Breast epithelium (tissue), 4 donors: ENCODE measurements at regions not wholly inside any gene's neighbourhood (a gene's known extent, or its start where the extent isn't known, plus 50 kb on each side); places are given as distances from the start of the nearest gene placed in this dataset.

Experiments used
- DNase-seq, 2 donors: peaks; one replicate each; pipeline ENCODE4 v3.0.0-alpha.2; 2019; ENCODE audit warnings: low spot score in 2 of 2
- H3K27ac ChIP-seq, 2 donors: fragments of 200-600 bp; sonication (generic) in 1 of 2; one replicate each; pipeline ENCODE4 v1.5.1; 2016 to 2019; ENCODE audit warnings: mild to moderate bottlenecking in 1 of 2
- H3K27me3 ChIP-seq, 2 donors: fragments of 200-600 bp; sonication (generic) in 1 of 2; one replicate each; pipeline versions ENCODE4 v1.5.1 to v1.6.0; 2017 to 2019; ENCODE audit warnings: control low read depth in 1 of 2, mild to moderate bottlenecking in 1 of 2
- H3K36me3 ChIP-seq: fragments of 200-600 bp; one replicate; pipeline ENCODE4 v1.5.1; 2019
- H3K4me1 ChIP-seq, 2 donors: fragments of 200-600 bp; sonication (generic); one replicate each; pipeline ENCODE4 v1.5.1; 2016 to 2019; ENCODE audit warnings: control low read depth in 1 of 2
- H3K4me3 ChIP-seq, 3 donors: fragments of 200-600 bp; sonication (generic); 1 replicate in 2 of 3; 2 replicates in 1 of 3; pipeline ENCODE4 v1.5.1; 2016 to 2019; ENCODE audit warnings: mild to moderate bottlenecking in 3 of 3, moderate library complexity in 2 of 3
- H3K9me3 ChIP-seq, 2 donors: fragments of 200-600 bp; sonication (generic) in 1 of 2; one replicate each; pipeline ENCODE4 v1.5.1; 2016 to 2019; ENCODE audit warnings: control low read depth in 1 of 2
- CTCF ChIP-seq, 3 donors: fragments of 450-650 bp; IDR thresholded peaks; one replicate each; pipeline ENCODE4 v1.5.1; 2016 to 2017; ENCODE audit warnings: antibody characterized with exemption in 3 of 3, mild to moderate bottlenecking in 3 of 3, moderate library complexity in 3 of 3
- POLR2A ChIP-seq: fragments of 450-650 bp; IDR thresholded peaks from one replicate; pipeline ENCODE4 v1.6.1; 2016; ENCODE audit warnings: antibody characterized with exemption, mild to moderate bottlenecking, moderate library complexity
- POLR2AphosphoS5 ChIP-seq, 3 donors: sonication (generic); formaldehyde crosslinking; IDR thresholded peaks; one replicate each; pipeline ENCODE4 v1.6.1; 2017; ENCODE audit warnings: antibody characterized with exemption in 3 of 3
- intact Hi-C: fragments of 100-400 bp; cut with DNase I; formaldehyde crosslinking; loops from one replicate; pipeline ENCODE4 v1.15.1; 2023; ENCODE audit warnings: low total_unique reads

DNA sequence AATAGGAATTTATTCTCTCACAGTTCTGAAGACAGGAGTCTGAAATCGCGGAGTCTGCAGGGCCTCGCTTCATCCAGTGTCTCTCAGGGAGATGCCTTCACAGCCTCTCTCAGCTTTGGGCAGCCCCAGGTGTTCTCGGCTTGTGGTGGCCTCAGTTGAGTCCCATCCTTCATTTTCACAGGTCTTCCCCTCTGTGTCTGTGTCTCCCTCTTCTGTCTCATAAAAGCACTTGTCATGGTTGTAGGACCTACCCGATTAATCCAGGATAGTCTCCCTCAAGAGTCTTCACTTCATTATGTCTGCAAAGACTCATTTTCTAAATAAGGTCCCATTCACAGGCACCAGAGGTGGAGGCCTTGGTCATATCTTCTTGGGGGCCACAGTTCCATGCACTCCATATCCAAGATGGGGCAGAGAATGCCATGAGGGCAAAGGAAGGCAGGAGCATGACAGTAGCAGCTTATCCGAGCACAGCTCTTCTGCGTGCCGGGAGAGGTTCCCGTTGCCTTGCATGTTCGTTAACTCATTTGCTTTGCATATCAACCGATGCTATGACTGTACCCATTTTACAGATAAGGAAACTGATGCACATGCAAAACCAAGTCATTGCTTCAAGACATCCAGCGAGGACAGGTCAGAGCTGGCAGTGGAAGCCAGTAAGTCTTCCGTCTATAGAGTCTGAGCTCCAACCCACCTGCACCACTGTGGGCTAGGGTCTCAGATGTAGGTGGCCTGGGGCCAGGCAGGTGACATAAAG, 363.8 kb upstream of the SULF2 start:
- no peak for DNase-seq
- intact Hi-C loops: no loop called here
- TF ChIP-seq POLR2AphosphoS5 (IDR thresholded peaks at IDR 0.05): no peak
- no peak for TF ChIP-seq CTCF (IDR thresholded peaks at IDR 0.05)
- no peak for TF ChIP-seq POLR2A
- Histone ChIP-seq H3K36me3 (no peaks in the 10 kb centered on the region), H3K27me3 (no peaks in the 10 kb centered on the region), H3K9me3 (no peaks in the 10 kb centered on the region), H3K27ac (no peak overlapping the region), H3K4me3 (no peak overlapping the region), H3K4me1 (no peaks in the 10 kb centered on the region)

DNA sequence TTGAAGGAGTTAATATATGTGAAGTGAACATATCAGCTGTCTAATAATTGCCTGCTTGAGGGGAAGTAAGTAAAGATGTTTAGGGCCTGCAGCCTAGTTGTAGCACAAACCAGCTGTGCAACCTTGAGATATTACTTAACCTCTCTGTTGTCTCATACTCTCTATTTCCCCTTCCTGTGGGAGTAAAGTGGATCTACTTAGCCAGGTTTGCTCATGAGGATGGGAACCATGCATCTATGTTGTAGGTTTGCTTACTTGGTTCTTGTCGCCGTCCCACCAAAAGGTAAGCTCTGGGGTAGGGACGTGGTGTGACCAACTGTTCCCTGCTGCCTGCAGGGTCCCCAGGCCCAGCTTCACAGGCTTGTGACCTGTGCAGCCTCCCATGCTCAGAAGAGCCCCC, 362.7 kb upstream of the SULF2 start:
- intact Hi-C loops: no loop called here
- H3K4me3 ChIP-seq: no peak overlapping the region
- H3K27me3 ChIP-seq: peaks cover 0 to 4% of the 10 kb centered on the region in 2 donors
- no peaks in the 10 kb centered on the region for H3K4me1 ChIP-seq
- no peak for DNase-seq
- no peaks in the 10 kb centered on the region for H3K36me3 ChIP-seq
- H3K9me3 ChIP-seq: no peaks in the 10 kb centered on the region
- TF ChIP-seq POLR2A: no peak
- H3K27ac ChIP-seq: no peak overlapping the region

- H3K27ac ChIP-seq: no peak overlapping the region
- peaks cover 0 to 7% of the 10 kb centered on the region in 2 donors for H3K27me3 ChIP-seq
- no peak overlapping the region for H3K4me3 ChIP-seq
- intact Hi-C loops: no loop called here
- no peaks in the 10 kb centered on the region for H3K36me3 ChIP-seq
- H3K9me3 ChIP-seq: no peaks in the 10 kb centered on the region
- TF ChIP-seq POLR2A (no peak), CTCF (IDR thresholded peaks at IDR 0.05) (no peak), POLR2AphosphoS5 (IDR thresholded peaks at IDR 0.05) (no peak)
- no peaks in the 10 kb centered on the region for H3K4me1 ChIP-seq
- no peak for DNase-seq
Observed at GRCh38 chr20:48147311-48147710, 362.0 kb upstream of the SULF2 start.

DNA sequence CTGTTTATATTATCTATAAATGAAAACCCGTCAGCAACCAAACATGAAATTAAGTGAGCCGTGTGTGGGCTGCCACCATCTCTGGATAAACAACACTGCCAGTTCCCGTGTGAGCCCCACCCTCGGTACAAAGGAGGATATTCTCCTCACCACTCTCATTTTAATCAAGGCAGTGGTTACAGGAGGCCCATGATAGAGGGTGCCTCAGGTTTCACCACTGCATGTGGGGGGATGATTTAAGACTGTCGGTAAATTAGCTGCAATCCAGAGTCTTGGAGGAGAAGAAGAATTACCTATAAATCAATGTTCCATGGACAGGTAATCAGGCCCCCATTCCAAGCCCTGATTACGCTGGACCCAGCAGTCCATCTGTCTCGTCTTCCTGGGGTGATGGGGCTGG, 361.6 kb upstream of the SULF2 start:
- no peak for TF ChIP-seq POLR2A
- no peak for TF ChIP-seq CTCF (IDR thresholded peaks at IDR 0.05)
- no peak for TF ChIP-seq POLR2AphosphoS5 (IDR thresholded peaks at IDR 0.05)
- Histone ChIP-seq H3K9me3 (no peaks in the 10 kb centered on the region), H3K27ac (no peak overlapping the region), H3K36me3 (no peaks in the 10 kb centered on the region), H3K4me1 (no peaks in the 10 kb centered on the region), H3K27me3 (peaks cover 0 to 7% of the 10 kb centered on the region in 2 donors), H3K4me3 (no peak overlapping the region)
- DNase-seq: no peak
- intact Hi-C loops: no loop called here

DNA sequence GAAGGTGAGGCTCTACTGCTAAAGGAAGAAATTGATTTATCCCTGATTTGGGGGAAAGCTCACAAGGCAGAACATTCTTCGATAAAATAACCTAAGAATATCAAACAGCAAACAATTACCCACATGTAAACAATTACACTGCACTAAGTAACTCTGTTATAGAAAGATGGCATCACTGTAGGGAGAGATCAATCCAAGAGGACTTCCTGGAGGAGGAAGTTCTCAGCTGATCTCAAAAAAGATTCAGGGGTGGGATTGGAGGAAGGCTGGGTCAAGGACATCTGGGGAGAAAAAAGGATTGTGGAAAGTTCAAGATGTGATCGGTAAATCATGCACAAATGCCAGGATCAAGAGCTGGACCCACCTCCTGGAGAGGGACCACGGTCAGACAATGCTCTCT, 361.0 kb upstream of the SULF2 start:
- intact Hi-C loops: no loop called here
- Histone ChIP-seq H3K4me1 (no peaks in the 10 kb centered on the region), H3K27ac (no peak overlapping the region), H3K9me3 (peaks cover 0 to 4% of the 10 kb centered on the region in 2 donors), H3K27me3 (peaks cover 0 to 7% of the 10 kb centered on the region in 2 donors), H3K36me3 (no peaks in the 10 kb centered on the region), H3K4me3 (no peak overlapping the region)
- no peak for DNase-seq
- no peak for TF ChIP-seq POLR2AphosphoS5 (IDR thresholded peaks at IDR 0.05)
- no peak for TF ChIP-seq CTCF (IDR thresholded peaks at IDR 0.05)
- TF ChIP-seq POLR2A: no peak
